Hippocampal formation (tissue), 2 donors: ENCODE measurements at regions not wholly inside any gene's neighbourhood (a gene's known extent, or its start where the extent isn't known, plus 50 kb on each side); places are given as distances from the start of the nearest gene placed in this dataset.
"Not testable (repeated sequence)": the region's sequence is repeated elsewhere in the genome, so short reads cannot be mapped to it uniquely, and the experiment has no call there.

Source experiments
- DNase-seq, 2 donors: peaks; one replicate each; lab custom pipeline; 2025; lab: John Stamatoyannopoulos, UW

GRCh38 chr16:86957662-86958198 lies 359.5 kb downstream of the C16orf95 start:
- DNase-seq: not testable (repeated sequence)

- DNase-seq: no peak
These were observed 358.8 kb downstream of the C16orf95 start for GRCh38 chr16:86958423-86958822.

GRCh38 chr16:86959091-86959651 lies 358.0 kb downstream of the C16orf95 start:
- no peak for DNase-seq

- DNase-seq: no peak
These were observed 357.5 kb downstream of the C16orf95 start for GRCh38 chr16:86959729-86960128.

- DNase-seq: peak in 1 of 2 donors; percentile 4
These were observed 356.9 kb downstream of the C16orf95 start for GRCh38 chr16:86960266-86960665.

GRCh38 chr16:86961171-86961601 lies 356.0 kb downstream of the C16orf95 start:
- peak in 1 of 2 donors; percentile 17 for DNase-seq

- DNase-seq: no peak
These were observed 354.9 kb downstream of the C16orf95 start for GRCh38 chr16:86962259-86962658.

GRCh38 chr16:86962913-86963312 lies 354.3 kb downstream of the C16orf95 start:
- no peak for DNase-seq

GRCh38 chr16:86963600-86964575 lies 353.3 kb downstream of the C16orf95 start:
- no peak for DNase-seq

- DNase-seq: no peak
These were observed 352.4 kb downstream of the C16orf95 start for GRCh38 chr16:86964796-86965241.

- DNase-seq: no peak
These were observed 351.9 kb downstream of the C16orf95 start for GRCh38 chr16:86965331-86965730.

- DNase-seq: no peak
These were observed 351.2 kb downstream of the C16orf95 start for GRCh38 chr16:86965840-86966550.

- DNase-seq: no peak
These were observed 350.4 kb downstream of the C16orf95 start for GRCh38 chr16:86966777-86967176.

GRCh38 chr16:86968866-86969265 lies 348.3 kb downstream of the C16orf95 start:
- DNase-seq: no peak

- no peak for DNase-seq
These were observed 347.5 kb downstream of the C16orf95 start for GRCh38 chr16:86969716-86970115.

GRCh38 chr16:86970279-86970678 lies 346.9 kb downstream of the C16orf95 start:
- DNase-seq: no peak

GRCh38 chr16:86970726-86971125 lies 346.5 kb downstream of the C16orf95 start:
- DNase-seq: no peak

GRCh38 chr16:86971251-86971650 lies 345.9 kb downstream of the C16orf95 start:
- no peak for DNase-seq

- no peak for DNase-seq
These were observed 343.1 kb downstream of the C16orf95 start for GRCh38 chr16:86974120-86974519.

- no peak for DNase-seq
These were observed 341.7 kb downstream of the C16orf95 start for GRCh38 chr16:86975445-86975844.

GRCh38 chr16:86977076-86977676 lies 340.0 kb downstream of the C16orf95 start:
- DNase-seq: no peak
